ENCODE measurements at regions not wholly inside any gene's neighbourhood (a gene's known extent, or its start where the extent isn't known, plus 50 kb on each side); places are given as distances from the start of the nearest gene placed in this dataset.

- TF ChIP-seq, protein P1, sequence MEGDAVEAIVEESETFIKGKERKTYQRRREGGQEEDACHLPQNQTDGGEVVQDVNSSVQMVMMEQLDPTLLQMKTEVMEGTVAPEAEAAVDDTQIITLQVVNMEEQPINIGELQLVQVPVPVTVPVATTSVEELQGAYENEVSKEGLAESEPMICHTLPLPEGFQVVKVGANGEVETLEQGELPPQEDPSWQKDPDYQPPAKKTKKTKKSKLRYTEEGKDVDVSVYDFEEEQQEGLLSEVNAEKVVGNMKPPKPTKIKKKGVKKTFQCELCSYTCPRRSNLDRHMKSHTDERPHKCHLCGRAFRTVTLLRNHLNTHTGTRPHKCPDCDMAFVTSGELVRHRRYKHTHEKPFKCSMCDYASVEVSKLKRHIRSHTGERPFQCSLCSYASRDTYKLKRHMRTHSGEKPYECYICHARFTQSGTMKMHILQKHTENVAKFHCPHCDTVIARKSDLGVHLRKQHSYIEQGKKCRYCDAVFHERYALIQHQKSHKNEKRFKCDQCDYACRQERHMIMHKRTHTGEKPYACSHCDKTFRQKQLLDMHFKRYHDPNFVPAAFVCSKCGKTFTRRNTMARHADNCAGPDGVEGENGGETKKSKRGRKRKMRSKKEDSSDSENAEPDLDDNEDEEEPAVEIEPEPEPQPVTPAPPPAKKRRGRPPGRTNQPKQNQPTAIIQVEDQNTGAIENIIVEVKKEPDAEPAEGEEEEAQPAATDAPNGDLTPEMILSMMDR (IDR thresholded peaks at IDR 0.05) = no peak
- no peak for TF ChIP-seq EP300 (IDR thresholded peaks at IDR 0.05)
Measured at GRCh38 chr16:77049577-77049976, 141.4 kb upstream of the MON1B start.
